CD4-positive, CD25-positive, alpha-beta regulatory T cell (primary cell): ENCODE measurements at regions not wholly inside any gene's neighbourhood (a gene's known extent, or its start where the extent isn't known, plus 50 kb on each side); places are given as distances from the start of the nearest gene placed in this dataset.

Experiments
- ATAC-seq, 2 donors: fragments of 150-1000 bp; cut with Tn5 transposase; one replicate each; pipeline ENCODE4 v1.10.0; 2021; ENCODE audit warnings: low read depth in 2 of 2, moderate number of reproducible peaks in 2 of 2, moderate library complexity in 1 of 2
- DNase-seq, 3 donors: peaks; one replicate each; pipeline versions ENCODE4 v3.0.0 to v3.0.0-alpha.2; 2012 to 2022; ENCODE audit warnings: mixed read lengths in 1 of 3
- H3K27ac ChIP-seq: one replicate; pipeline ENCODE4 v1.7.0; 2013; ENCODE audit warnings: mild to moderate bottlenecking, low read length; ENCODE audit not compliant: insufficient read depth, poor library complexity, severe bottlenecking
- H3K27me3 ChIP-seq: one replicate; pipeline ENCODE4 v1.7.0; 2013; ENCODE audit warnings: low read length; ENCODE audit not compliant: control insufficient read depth, insufficient read depth
- H3K36me3 ChIP-seq: one replicate; pipeline ENCODE4 v1.7.0; 2013; ENCODE audit warnings: mild to moderate bottlenecking, low read length, moderate library complexity; ENCODE audit not compliant: control insufficient read depth, insufficient read depth
- H3K4me1 ChIP-seq: 2 replicates; pipeline ENCODE4 v1.7.0; 2013; ENCODE audit warnings: mild to moderate bottlenecking, low read length; ENCODE audit not compliant: insufficient read depth, control insufficient read depth, poor library complexity, severe bottlenecking
- H3K4me3 ChIP-seq: one replicate; pipeline ENCODE4 v1.7.0; 2013; ENCODE audit warnings: low read depth, mild to moderate bottlenecking, low read length, moderate library complexity
- H3K9me3 ChIP-seq, 2 experiments: 1 replicate in 1 of 2; 2 replicates in 1 of 2; pipeline ENCODE4 v1.7.0; 2013; ENCODE audit warnings: low read length in 2 of 2, mild to moderate bottlenecking in 1 of 2, moderate library complexity in 1 of 2; ENCODE audit not compliant: control insufficient read depth in 2 of 2
- H3K27ac Mint-ChIP-seq, 3 donors: one replicate each; pipeline ENCODE4 v1.8.0; 2020 to 2022; ENCODE audit warnings: mild to moderate bottlenecking in 3 of 3, mixed read lengths in 3 of 3, moderate library complexity in 2 of 3
- H3K27me3 Mint-ChIP-seq: one replicate; pipeline ENCODE4 v1.8.0; 2022; ENCODE audit warnings: mild to moderate bottlenecking, mixed read lengths
- H3K36me3 Mint-ChIP-seq: one replicate; pipeline ENCODE4 v1.8.0; 2020; ENCODE audit warnings: mixed read lengths
- H3K4me1 Mint-ChIP-seq, 4 donors: one replicate each; pipeline ENCODE4 v1.8.0; 2020 to 2022; ENCODE audit warnings: mixed read lengths in 4 of 4, mild to moderate bottlenecking in 1 of 4
- H3K4me3 Mint-ChIP-seq, 4 donors: one replicate each; pipeline ENCODE4 v1.8.0; 2020 to 2022; ENCODE audit warnings: mild to moderate bottlenecking in 4 of 4, mixed read lengths in 4 of 4, moderate library complexity in 3 of 4
- H3K9me3 Mint-ChIP-seq, 7 donors: one replicate each; pipeline ENCODE4 v1.8.0; 2020 to 2022; ENCODE audit warnings: mixed read lengths in 7 of 7, mild to moderate bottlenecking in 3 of 7, moderate library complexity in 2 of 7

DNA sequence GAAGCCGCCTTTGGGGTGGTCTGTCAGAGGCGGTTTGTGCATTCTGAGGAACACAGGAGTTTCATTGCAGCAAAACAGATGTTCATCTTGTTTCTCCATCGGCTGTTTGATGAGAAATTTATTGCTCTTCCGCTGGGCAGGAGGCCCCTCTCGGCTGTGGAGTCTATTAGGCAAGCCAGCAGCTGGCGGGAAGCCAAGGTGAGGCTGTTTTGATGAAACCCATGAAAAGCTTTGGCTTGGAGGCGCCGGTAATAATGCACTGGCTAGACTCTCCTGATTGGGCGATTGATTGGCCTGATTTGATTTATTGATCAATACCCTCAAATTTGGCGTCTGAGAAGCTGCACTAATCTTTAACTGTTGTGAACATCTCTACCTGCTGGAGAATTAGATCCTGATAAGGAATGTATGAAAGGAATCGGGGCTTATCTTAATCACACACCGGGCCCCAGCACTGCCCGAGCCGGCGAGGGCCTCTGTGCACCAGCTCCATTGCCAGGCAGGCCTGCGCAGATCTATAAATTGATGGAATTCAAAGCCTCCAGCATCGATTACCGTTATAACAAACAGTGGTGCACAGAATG, 187.7 kb downstream of the PHETA1 start:
- Mint-ChIP-seq H3K4me1 (peaks cover 0 to 2% (median 0%) of the 10 kb centered on the region in 4 donors), H3K36me3 (no peaks in the 10 kb centered on the region), H3K9me3 (no peaks in the 10 kb centered on the region), H3K27me3 (peaks cover 20% of the 10 kb centered on the region), H3K27ac (no peak overlapping the region), H3K4me3 (no peak overlapping the region)
- Histone ChIP-seq H3K36me3 (no peaks in the 10 kb centered on the region), H3K27me3 (peaks cover 4% of the 10 kb centered on the region), H3K27ac (no peak overlapping the region), H3K4me3 (no peak overlapping the region), H3K9me3 (no peaks in the 10 kb centered on the region), H3K4me1 (no peaks in the 10 kb centered on the region)
- DNase-seq: no peak
- no peak for ATAC-seq

DNA sequence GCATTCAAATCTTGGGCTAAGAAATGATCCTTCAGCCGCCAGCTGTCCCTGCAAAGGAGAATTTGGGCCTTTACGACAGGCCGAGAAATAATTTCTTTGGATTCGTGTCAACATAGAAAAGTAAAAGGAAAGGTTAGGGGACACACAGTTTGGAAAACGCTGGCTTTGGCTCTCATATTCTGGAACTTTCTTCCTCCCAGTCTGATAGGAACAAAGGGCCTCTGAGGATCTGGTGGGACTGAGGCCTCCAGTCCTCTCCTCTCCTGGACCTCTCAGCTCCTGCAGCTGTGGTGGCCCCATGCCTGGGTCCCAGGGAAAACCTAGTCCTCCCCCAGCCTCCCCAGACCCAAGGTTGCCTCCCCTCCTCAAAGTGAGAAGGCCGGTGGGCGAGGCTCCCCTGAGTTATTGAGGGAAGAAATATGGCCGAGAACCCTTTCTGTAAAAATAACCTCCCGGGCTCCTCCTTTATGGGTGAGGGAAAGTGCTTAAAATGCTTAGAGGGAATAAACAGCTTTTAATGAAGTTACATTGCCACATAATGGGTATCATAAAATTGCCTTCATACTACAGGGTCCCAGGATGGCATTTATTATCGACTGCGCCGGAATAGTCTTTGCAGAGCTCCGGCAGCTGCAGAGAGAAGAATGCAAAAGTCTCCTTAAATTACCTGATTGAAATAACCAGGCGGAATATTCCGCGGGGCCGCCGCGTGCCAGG, 188.3 kb downstream of the PHETA1 start:
- H3K4me3 Mint-ChIP-seq: no peak overlapping the region
- ATAC-seq: no peak

DNA sequence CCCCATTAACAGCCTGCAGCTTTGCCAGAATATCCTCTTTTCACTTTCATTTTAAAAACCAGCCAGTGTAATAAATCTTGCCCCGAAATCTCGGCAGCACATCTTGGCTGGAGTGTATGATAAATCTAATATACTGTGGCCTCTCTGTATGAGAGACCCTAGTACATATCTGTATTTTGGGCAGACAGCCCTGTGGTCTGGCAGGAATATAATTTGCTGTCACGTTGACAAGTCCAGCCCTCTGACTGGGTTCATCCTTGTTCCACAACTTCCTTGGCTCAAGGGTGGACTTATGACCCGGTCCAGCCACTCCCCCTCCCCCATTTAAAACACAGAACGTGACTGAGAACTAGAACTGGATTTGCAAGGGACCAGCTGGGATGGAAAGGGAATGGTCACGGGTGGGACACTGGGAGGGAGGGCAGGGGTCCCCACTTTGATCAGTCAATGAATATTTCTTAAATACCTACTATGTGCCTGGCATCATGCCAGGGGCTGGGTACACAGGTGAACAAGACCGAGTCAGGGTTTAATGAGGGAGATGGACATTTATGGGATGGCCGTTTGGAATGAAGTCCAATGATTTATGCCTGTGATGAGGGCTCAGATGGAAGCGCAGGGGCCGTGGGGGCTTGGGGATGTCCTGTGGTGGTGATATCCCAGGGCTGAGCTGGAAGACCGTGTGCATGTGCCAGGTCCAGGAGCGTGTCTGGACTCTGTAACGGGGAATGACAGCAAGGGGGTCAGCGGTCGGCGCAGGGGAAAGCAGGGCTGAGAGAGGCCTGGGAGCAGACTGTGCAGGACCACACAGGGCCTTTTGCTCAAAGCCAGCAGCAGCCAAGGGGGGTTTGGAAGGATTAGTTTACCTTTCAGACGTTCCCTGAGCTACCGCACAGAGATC, 190.5 kb downstream of the PHETA1 start:
- Mint-ChIP-seq H3K9me3 (no peaks in the 10 kb centered on the region), H3K36me3 (no peaks in the 10 kb centered on the region), H3K27me3 (peaks cover 29% of the 10 kb centered on the region), H3K27ac (no peak overlapping the region), H3K4me1 (peaks cover 0 to 2% (median 0%) of the 10 kb centered on the region in 4 donors), H3K4me3 (no peak overlapping the region)
- Histone ChIP-seq H3K27me3 (peaks cover 6% of the 10 kb centered on the region), H3K36me3 (no peaks in the 10 kb centered on the region), H3K27ac (no peak overlapping the region), H3K4me3 (no peak overlapping the region), H3K4me1 (no peaks in the 10 kb centered on the region), H3K9me3 (no peaks in the 10 kb centered on the region)
- no peak for DNase-seq
- ATAC-seq: no peak

More for the DNA sequence above, 188.3 kb downstream of the PHETA1 start:
- H3K36me3 Mint-ChIP-seq: no peaks in the 10 kb centered on the region
- H3K9me3 Mint-ChIP-seq: no peaks in the 10 kb centered on the region
- Histone ChIP-seq H3K27me3 (peaks cover 4% of the 10 kb centered on the region), H3K4me1 (no peaks in the 10 kb centered on the region), H3K4me3 (no peak overlapping the region), H3K36me3 (no peaks in the 10 kb centered on the region), H3K9me3 (no peaks in the 10 kb centered on the region), H3K27ac (no peak overlapping the region)
- no peak overlapping the region for H3K27ac Mint-ChIP-seq
- no peak for DNase-seq
- peaks cover 26% of the 10 kb centered on the region for H3K27me3 Mint-ChIP-seq
- peaks cover 0 to 2% (median 0%) of the 10 kb centered on the region in 4 donors for H3K4me1 Mint-ChIP-seq

DNA sequence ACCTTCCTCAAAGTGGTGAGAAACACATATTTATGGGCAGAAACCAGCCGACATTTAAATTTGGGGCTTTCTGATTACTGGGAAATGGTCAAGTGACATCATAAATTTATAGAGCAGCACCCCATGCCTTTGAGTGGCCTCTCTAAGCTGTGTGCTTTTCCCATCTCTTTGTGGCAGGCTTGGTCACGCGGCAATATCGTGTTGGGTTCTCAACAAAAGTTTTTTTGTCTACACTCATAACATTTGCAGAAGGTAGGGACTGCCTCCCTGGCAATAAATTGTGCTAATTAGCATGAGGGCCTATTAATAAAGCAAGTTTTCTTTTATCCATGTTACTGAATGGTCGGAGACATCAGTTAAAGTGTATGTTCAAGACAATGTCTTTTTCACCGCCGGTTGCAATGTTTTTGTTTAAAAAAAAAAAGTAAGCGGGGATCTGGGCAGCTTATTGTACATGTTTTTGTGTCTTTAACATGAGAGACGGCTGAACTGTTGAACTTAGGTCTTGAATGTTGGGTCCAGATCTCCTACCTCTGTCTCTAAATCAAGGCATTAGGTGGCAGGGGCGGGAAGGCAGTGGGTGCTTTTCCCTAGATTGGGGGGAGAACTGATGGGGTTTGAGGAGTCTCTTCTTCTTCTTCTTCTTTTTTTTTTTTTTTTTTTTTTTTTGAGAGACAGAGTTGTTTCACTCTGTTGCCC, 193.3 kb downstream of the PHETA1 start:
- Mint-ChIP-seq H3K4me3 (no peak overlapping the region), H3K4me1 (peaks cover 0 to 2% (median 0%) of the 10 kb centered on the region in 4 donors), H3K27me3 (peaks cover 32% of the 10 kb centered on the region), H3K27ac (no peak overlapping the region), H3K9me3 (peaks cover 0 to 2% (median 0%) of the 10 kb centered on the region in 7 donors), H3K36me3 (no peaks in the 10 kb centered on the region)
- DNase-seq (no peak), ATAC-seq (no peak)
- H3K27me3 ChIP-seq: peaks cover 5% of the 10 kb centered on the region
- no peaks in the 10 kb centered on the region for H3K9me3 ChIP-seq
- H3K27ac ChIP-seq: no peak overlapping the region
- H3K36me3 ChIP-seq: no peaks in the 10 kb centered on the region
- no peaks in the 10 kb centered on the region for H3K4me1 ChIP-seq
- H3K4me3 ChIP-seq: no peak overlapping the region

GRCh38 chr12:111174961-111175345, 193.9 kb downstream of the PHETA1 start:
- Mint-ChIP-seq H3K27me3 (peaks cover 26% of the 10 kb centered on the region), H3K36me3 (no peaks in the 10 kb centered on the region)

GRCh38 chr12:111174251-111174960, 194.5 kb downstream of the PHETA1 start:
- no peaks in the 10 kb centered on the region for H3K9me3 ChIP-seq
- Mint-ChIP-seq H3K27me3 (peaks cover 25% of the 10 kb centered on the region), H3K4me3 (no peak overlapping the region), H3K27ac (peak overlapping the region in 1 of 3 donors; percentile 20), H3K4me1 (peaks cover 0 to 2% (median 1%) of the 10 kb centered on the region in 4 donors), H3K36me3 (no peaks in the 10 kb centered on the region), H3K9me3 (peaks cover 0 to 2% (median 0%) of the 10 kb centered on the region in 7 donors)
- H3K27ac ChIP-seq: no peak overlapping the region
- no peak overlapping the region for H3K4me3 ChIP-seq
- H3K4me1 ChIP-seq: no peaks in the 10 kb centered on the region
- H3K36me3 ChIP-seq: no peaks in the 10 kb centered on the region
- peaks cover 2% of the 10 kb centered on the region for H3K27me3 ChIP-seq
- peak in 2 of 3 donors; percentile 4 to 5 for DNase-seq
- no peak for ATAC-seq

More at GRCh38 chr12:111174961-111175345, 193.9 kb downstream of the PHETA1 start:
- Mint-ChIP-seq H3K4me3 (no peak overlapping the region), H3K9me3 (peaks cover 0 to 2% (median 0%) of the 10 kb centered on the region in 7 donors), H3K4me1 (peaks cover 0 to 2% (median 0%) of the 10 kb centered on the region in 4 donors), H3K27ac (no peak overlapping the region)
- Histone ChIP-seq H3K4me1 (no peaks in the 10 kb centered on the region), H3K4me3 (no peak overlapping the region), H3K27me3 (peaks cover 2% of the 10 kb centered on the region), H3K27ac (no peak overlapping the region), H3K9me3 (no peaks in the 10 kb centered on the region), H3K36me3 (no peaks in the 10 kb centered on the region)
- no peak for DNase-seq
- no peak for ATAC-seq

DNA sequence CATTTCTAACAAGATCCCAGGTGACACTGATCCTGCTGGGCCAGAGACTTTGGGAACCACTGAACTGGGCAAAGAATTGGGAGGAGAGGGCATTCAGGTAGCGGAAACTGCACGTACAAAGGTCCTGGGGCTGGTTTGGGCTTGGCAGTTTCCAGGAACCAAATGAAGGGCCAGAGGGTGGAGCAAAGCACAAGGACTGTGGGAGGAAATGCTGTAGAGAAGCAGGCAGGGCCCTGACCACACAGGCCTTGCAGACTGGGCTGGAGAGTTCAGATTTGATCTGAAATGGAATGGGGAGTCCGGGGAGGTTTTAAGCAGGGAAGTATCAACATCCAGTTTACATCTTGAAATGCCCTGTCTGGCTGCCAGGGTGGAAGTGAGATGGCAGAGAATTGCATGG, 195.1 kb downstream of the PHETA1 start:
- peaks cover 25% of the 10 kb centered on the region for H3K27me3 Mint-ChIP-seq

More for the DNA sequence above, 195.1 kb downstream of the PHETA1 start:
- no peak overlapping the region for H3K4me3 ChIP-seq
- H3K27ac ChIP-seq: no peak overlapping the region
- ATAC-seq (no peak), DNase-seq (no peak)
- H3K27me3 ChIP-seq: peaks cover 2% of the 10 kb centered on the region
- H3K36me3 ChIP-seq: no peaks in the 10 kb centered on the region
- Mint-ChIP-seq H3K4me3 (no peak overlapping the region), H3K27ac (no peak overlapping the region), H3K36me3 (no peaks in the 10 kb centered on the region), H3K4me1 (peaks cover 0 to 2% (median 1%) of the 10 kb centered on the region in 4 donors), H3K9me3 (peaks cover 0 to 2% (median 0%) of the 10 kb centered on the region in 7 donors)
- no peaks in the 10 kb centered on the region for H3K4me1 ChIP-seq
- H3K9me3 ChIP-seq: no peaks in the 10 kb centered on the region
